ENCODE measurements at regions not wholly inside any gene's neighbourhood (a gene's known extent, or its start where the extent isn't known, plus 50 kb on each side); places are given as distances from the start of the nearest gene placed in this dataset.
"Not testable (repeated sequence)": the region's sequence is repeated elsewhere in the genome, so short reads cannot be mapped to it uniquely, and the experiment has no call there.

DNA sequence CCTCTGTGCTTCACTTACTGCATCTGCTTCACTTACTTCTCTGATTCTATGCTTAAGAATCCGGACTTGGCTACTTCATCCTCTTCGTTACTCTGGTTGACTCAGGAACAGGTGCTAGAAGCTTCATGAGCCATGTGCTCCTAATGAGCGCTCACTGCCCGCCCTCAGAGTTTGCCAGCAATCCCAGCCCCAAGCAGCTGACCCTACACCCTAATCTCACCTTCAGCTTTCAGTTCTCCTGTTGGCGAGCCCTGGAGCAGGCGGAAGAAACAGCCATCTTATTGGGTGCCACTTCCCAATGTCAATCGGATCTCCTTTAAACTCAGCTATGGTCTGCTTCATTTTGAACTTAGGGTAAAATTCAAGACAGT, 61.3 kb downstream of the FOXA2 start:
- no peak for DNase-seq (ENCODE audit: low read depth)
- no peak for TF ChIP-seq CTCF (IDR thresholded peaks at IDR 0.05; ENCODE audit: low read length, missing control alignments)
- H3K4me3 ChIP-seq (replicated peaks; ENCODE audit: low read depth, low read length) = no peak overlapping the region

DNA sequence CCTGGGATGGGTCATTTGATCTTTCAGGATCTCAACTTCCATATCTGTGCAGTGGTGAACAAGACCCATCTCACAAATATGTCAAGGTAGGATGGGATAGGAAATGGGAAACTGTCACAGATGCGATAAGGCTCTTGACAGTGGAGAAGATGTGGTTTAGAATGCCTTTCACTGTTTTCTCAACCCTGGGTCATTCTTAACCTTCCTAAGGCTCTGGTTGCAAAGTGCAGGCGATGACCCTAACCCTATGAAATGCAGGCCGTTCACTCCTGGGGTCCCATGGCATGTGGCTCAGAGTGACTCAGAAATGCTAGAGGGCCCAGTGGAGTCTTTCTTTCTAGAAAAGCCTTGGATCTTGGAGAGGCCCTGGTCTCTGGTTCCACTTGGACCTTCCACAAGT, 61.7 kb downstream of the FOXA2 start:
- no peak overlapping the region for H3K4me3 ChIP-seq (replicated peaks; ENCODE audit: low read depth, low read length)
- TF ChIP-seq CTCF (IDR thresholded peaks at IDR 0.05; ENCODE audit: low read length, missing control alignments) = no peak
- no peak for DNase-seq (ENCODE audit: low read depth)

GRCh38 chr20:22521940-22522339, 62.4 kb downstream of the FOXA2 start:
- not testable (repeated sequence) for H3K4me3 ChIP-seq (replicated peaks; ENCODE audit: low read depth, low read length); DNase-seq (ENCODE audit: low read depth)

DNA sequence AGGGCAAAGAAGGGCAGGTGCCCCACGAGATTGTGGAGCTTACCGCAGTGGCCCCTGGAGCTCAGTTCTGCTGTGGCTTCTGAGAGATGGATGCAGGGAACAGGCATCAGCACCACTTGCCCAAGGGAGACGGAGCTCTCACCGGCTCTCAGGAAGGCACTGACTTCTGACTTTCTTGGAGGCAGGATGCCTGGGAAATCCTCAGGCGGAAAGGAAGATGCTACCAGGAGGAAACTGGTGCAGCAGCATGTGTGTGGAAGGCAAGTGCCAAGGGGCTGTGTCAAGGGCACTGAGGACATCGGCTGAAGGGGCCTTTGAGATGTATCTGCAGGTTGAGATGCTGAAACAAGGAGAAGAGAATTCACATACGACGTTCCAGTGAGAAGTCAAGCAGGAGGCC, 64.0 kb downstream of the FOXA2 start:
- TF ChIP-seq CTCF (IDR thresholded peaks at IDR 0.05; ENCODE audit: low read length, missing control alignments) = no peak
- H3K4me3 ChIP-seq (replicated peaks; ENCODE audit: low read depth, low read length) = no peak overlapping the region
- DNase-seq (ENCODE audit: low read depth) = no peak

GRCh38 chr20:22515264-22515663, 69.1 kb downstream of the FOXA2 start:
- no peak for TF ChIP-seq CTCF (IDR thresholded peaks at IDR 0.05; ENCODE audit: low read length, missing control alignments)
- DNase-seq (ENCODE audit: low read depth) = no peak
- no peak overlapping the region for H3K4me3 ChIP-seq (replicated peaks; ENCODE audit: low read depth, low read length)

DNA sequence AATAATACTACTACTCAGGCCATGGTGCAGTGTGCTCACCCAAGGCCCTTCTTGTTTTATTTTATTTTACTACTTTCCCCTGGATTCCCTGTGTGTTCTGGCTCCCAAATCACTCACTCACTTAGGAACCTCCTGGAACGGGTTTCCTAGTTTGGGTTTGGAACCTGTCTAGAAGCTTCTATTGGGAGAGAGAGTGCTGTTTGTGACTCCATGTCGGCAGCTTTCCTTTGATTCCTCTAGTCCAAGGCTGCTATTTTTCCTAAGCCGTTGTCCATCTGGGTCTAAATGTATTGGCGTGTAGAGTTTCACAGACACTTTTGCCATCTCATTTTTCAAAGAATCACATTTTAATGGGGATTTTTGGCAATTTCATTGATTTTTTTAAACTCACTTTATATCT, 70.8 kb downstream of the FOXA2 start:
- DNase-seq (ENCODE audit: low read depth) = no peak

DNA sequence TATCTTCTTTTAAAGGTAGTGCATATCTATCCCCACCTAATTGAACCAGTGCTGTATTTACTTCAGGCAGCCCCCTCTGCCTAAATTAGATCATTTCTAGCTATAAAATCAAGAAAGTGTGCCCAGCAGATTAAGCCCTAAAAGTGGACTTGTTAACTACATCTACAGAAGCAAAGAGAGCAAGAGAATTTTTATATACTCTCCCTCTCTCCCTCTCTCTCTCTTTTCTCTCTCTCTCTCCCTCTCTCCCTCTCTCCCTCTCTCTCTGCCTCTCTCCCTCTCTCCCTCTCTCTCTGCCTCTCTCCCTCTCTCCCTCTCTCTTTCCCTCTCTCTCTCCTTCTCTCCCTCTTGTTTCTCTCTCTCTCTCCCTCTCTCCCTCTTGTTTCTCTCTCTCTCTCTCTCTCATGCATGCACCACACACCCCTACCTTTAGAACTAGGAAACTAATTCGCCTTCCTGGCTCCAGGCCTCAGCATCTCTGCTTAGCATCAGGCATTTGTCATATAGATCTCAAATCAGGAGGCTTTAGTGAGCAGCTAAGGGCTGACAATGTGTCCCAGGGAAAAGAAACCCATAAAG, 71.4 kb downstream of the FOXA2 start:
- TF ChIP-seq CTCF (IDR thresholded peaks at IDR 0.05; ENCODE audit: low read length, missing control alignments) = no peak
- DNase-seq (ENCODE audit: low read depth) = no peak
- H3K4me3 ChIP-seq (replicated peaks; ENCODE audit: low read depth, low read length) = no peak overlapping the region

More for the DNA sequence above, 70.8 kb downstream of the FOXA2 start:
- no peak overlapping the region for H3K4me3 ChIP-seq (replicated peaks; ENCODE audit: low read depth, low read length)
- no peak for TF ChIP-seq CTCF (IDR thresholded peaks at IDR 0.05; ENCODE audit: low read length, missing control alignments)

Measured in fibroblast of pulmonary artery (primary cell).